Esophagus squamous epithelium (tissue), 4 donors: ENCODE measurements at regions not wholly inside any gene's neighbourhood (a gene's known extent, or its start where the extent isn't known, plus 50 kb on each side); places are given as distances from the start of the nearest gene placed in this dataset.

Experiments used
- CTCF ChIP-seq, 6 experiments: fragments of 450-650 bp in 4 of 6; fragments of 200-600 bp in 2 of 6; sonication (generic) in 2 of 6; IDR thresholded peaks; one replicate each; pipeline ENCODE4 v1.5.1; 2016 to 2019; ENCODE audit warnings: antibody characterized with exemption in 6 of 6, mild to moderate bottlenecking in 4 of 6, moderate library complexity in 4 of 6
- POLR2A ChIP-seq, 4 donors: fragments of 450-650 bp; IDR thresholded peaks; one replicate each; pipeline ENCODE4 v1.6.1; 2017; ENCODE audit warnings: antibody characterized with exemption in 4 of 4, mild to moderate bottlenecking in 4 of 4, moderate library complexity in 3 of 4

- TF ChIP-seq CTCF (IDR thresholded peaks at IDR 0.05): no peak
- TF ChIP-seq POLR2A (IDR thresholded peaks at IDR 0.05): no peak
Observed at GRCh38 chr4:96677499-96677898, 837.6 kb downstream of the PDHA2 start.
